Spleen (tissue), 7 donors: ENCODE measurements at regions not wholly inside any gene's neighbourhood (a gene's known extent, or its start where the extent isn't known, plus 50 kb on each side); places are given as distances from the start of the nearest gene placed in this dataset.

Source experiments
- POLR2A ChIP-seq, 3 donors: fragments of 450-650 bp; IDR thresholded peaks; one replicate each; pipeline ENCODE4 v1.5.1; 2017; ENCODE audit warnings: antibody characterized with exemption in 3 of 3, mild to moderate bottlenecking in 1 of 3
- TF ChIP-seq, protein P1 (sequence below), 11 experiments: fragments of 200-600 bp in 7 of 11; fragments of 450-650 bp in 4 of 11; sonication (generic) in 4 of 11; IDR thresholded peaks in 8 of 11; conservative IDR thresholded peaks in 3 of 11; 1 replicate in 7 of 11; 2 replicates in 4 of 11; pipeline versions ENCODE4 v1.4.0 to v1.8.0; 2016 to 2021; ENCODE audit warnings: antibody characterized with exemption in 11 of 11, inconsistent platforms in 4 of 11, mild to moderate bottlenecking in 1 of 11
- donor health status: DM: no; HTN: no; CAD: no; lungs with moderate emphysema.
- donor health status: DM: no; HTN: no; CAD: no.
- donor health status: DM: no; HTN: no; CAD: no.

DNA sequence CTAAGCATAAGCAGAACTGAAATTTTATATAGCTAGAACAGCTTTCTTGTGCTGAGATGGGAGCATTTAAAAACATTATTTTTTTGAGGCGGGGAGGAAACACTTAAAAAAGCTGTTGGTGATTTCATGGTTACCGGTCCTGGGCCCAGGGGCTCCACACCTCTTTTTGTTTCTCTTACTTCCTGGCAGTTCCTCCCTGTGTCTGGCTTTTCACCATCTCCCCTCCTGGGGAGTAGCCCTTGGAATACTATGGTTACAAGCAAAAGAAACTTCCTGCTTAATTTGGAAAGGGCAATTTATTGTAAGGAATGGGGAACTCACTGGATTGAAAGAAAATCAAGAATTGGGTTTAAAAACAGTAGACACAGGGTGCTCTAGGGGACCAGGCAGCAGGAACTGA lies 105.1 kb downstream of the SLC24A2 start:
- no peak for TF ChIP-seq POLR2A (IDR thresholded peaks at IDR 0.05)
- TF ChIP-seq, protein P1, sequence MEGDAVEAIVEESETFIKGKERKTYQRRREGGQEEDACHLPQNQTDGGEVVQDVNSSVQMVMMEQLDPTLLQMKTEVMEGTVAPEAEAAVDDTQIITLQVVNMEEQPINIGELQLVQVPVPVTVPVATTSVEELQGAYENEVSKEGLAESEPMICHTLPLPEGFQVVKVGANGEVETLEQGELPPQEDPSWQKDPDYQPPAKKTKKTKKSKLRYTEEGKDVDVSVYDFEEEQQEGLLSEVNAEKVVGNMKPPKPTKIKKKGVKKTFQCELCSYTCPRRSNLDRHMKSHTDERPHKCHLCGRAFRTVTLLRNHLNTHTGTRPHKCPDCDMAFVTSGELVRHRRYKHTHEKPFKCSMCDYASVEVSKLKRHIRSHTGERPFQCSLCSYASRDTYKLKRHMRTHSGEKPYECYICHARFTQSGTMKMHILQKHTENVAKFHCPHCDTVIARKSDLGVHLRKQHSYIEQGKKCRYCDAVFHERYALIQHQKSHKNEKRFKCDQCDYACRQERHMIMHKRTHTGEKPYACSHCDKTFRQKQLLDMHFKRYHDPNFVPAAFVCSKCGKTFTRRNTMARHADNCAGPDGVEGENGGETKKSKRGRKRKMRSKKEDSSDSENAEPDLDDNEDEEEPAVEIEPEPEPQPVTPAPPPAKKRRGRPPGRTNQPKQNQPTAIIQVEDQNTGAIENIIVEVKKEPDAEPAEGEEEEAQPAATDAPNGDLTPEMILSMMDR (IDR thresholded peaks at IDR 0.05 in 8 of 11, conservative IDR thresholded peaks at IDR 0.05 in 3 of 11), result no peak
